Natural killer cell (primary cell): ENCODE measurements at regions not wholly inside any gene's neighbourhood (a gene's known extent, or its start where the extent isn't known, plus 50 kb on each side); places are given as distances from the start of the nearest gene placed in this dataset.

Experiments used
- ATAC-seq, 3 donors: fragments of 150-1000 bp in 2 of 3; fragments of 200-7000 bp in 1 of 3; cut with Tn5 transposase; 1 replicate in 1 of 3; 2 replicates in 2 of 3; pipeline ENCODE4 v1.10.0; 2021; ENCODE audit warnings: mild to moderate bottlenecking in 2 of 3, moderate library complexity in 2 of 3
- DNase-seq, 2 donors: peaks; one replicate each; pipeline versions ENCODE4 v3.0.0 to v3.0.0-alpha.2; 2013 to 2021; ENCODE audit warnings: mixed read lengths in 1 of 2
- H3K27ac ChIP-seq: one replicate; pipeline ENCODE4 v1.5.1; 2013; ENCODE audit warnings: mild to moderate bottlenecking, low read length
- H3K27me3 ChIP-seq: one replicate; pipeline ENCODE4 v1.6.1; 2013; ENCODE audit warnings: low read length; ENCODE audit not compliant: control insufficient read depth, insufficient read depth
- H3K36me3 ChIP-seq: one replicate; pipeline ENCODE4 v1.6.1; 2013; ENCODE audit warnings: low read length; ENCODE audit not compliant: control insufficient read depth, insufficient read depth
- H3K4me1 ChIP-seq: one replicate; pipeline ENCODE4 v1.6.1; 2013; ENCODE audit warnings: low read length; ENCODE audit not compliant: control insufficient read depth, insufficient read depth
- H3K4me3 ChIP-seq: one replicate; pipeline ENCODE4 v1.5.1; 2013; ENCODE audit warnings: low read length
- H3K9me3 ChIP-seq: one replicate; pipeline ENCODE4 v1.6.1; 2013; ENCODE audit warnings: low read length; ENCODE audit not compliant: control insufficient read depth, insufficient read depth
- H3K27ac Mint-ChIP-seq, 2 donors: one replicate each; pipeline ENCODE4 v1.8.0; 2022; ENCODE audit warnings: mild to moderate bottlenecking in 2 of 2, mixed read lengths in 2 of 2, moderate library complexity in 1 of 2
- H3K27me3 Mint-ChIP-seq, 2 donors: one replicate each; pipeline ENCODE4 v1.8.0; 2022; ENCODE audit warnings: low read depth in 2 of 2, mixed read lengths in 2 of 2
- H3K36me3 Mint-ChIP-seq: one replicate; pipeline ENCODE4 v1.8.0; 2022; ENCODE audit warnings: mixed read lengths
- H3K4me1 Mint-ChIP-seq, 2 donors: one replicate each; pipeline ENCODE4 v1.8.0; 2022; ENCODE audit warnings: mixed read lengths in 2 of 2
- H3K4me3 Mint-ChIP-seq: one replicate; pipeline ENCODE4 v1.8.0; 2022; ENCODE audit warnings: mild to moderate bottlenecking, moderate library complexity, mixed read lengths
- H3K9me3 Mint-ChIP-seq, 2 donors: one replicate each; pipeline ENCODE4 v1.8.0; 2022; ENCODE audit warnings: mixed read lengths in 2 of 2
- WGBS: methylation state at CpG from one replicate; pipeline ENCODE4 v1.1.7; 2013; ENCODE audit warnings: missing lambda C conversion rate; ENCODE audit not compliant: insufficient coverage; 5-methylcytosine and 5-hydroxymethylcytosine counted together
- intact Hi-C: fragments of 100-400 bp; cut with micrococcal nuclease; formaldehyde crosslinking; loops from one replicate; pipeline ENCODE4 v1.14.2; 2022
- TF ChIP-seq, protein P1 (sequence below): fragments of 200-600 bp; IDR thresholded peaks from one replicate; pipeline ENCODE4 v1.8.0; 2022; ENCODE audit warnings: antibody characterized with exemption

GRCh38 chr2:60073201-60073600, 480.3 kb downstream of the BCL11A start:
- no peak for ATAC-seq
- no peak for DNase-seq
- no peak overlapping the region for H3K4me3 Mint-ChIP-seq

GRCh38 chr2:60072609-60073008, 480.8 kb downstream of the BCL11A start:
- Mint-ChIP-seq H3K4me3 (no peak overlapping the region), H3K27me3 (no peaks in the 10 kb centered on the region), H3K9me3 (peaks cover 0 to 2% of the 10 kb centered on the region in 2 donors), H3K27ac (no peak overlapping the region), H3K4me1 (no peaks in the 10 kb centered on the region), H3K36me3 (no peaks in the 10 kb centered on the region)
- ATAC-seq: no peak
- Histone ChIP-seq H3K27ac (no peak overlapping the region), H3K27me3 (no peaks in the 10 kb centered on the region), H3K36me3 (no peaks in the 10 kb centered on the region), H3K4me3 (no peak overlapping the region), H3K4me1 (no peaks in the 10 kb centered on the region), H3K9me3 (no peaks in the 10 kb centered on the region)
- 92% methylated on average over 6 of the region's 6 CpGs for WGBS
- intact Hi-C loops: no loop called here
- TF ChIP-seq, protein P1, sequence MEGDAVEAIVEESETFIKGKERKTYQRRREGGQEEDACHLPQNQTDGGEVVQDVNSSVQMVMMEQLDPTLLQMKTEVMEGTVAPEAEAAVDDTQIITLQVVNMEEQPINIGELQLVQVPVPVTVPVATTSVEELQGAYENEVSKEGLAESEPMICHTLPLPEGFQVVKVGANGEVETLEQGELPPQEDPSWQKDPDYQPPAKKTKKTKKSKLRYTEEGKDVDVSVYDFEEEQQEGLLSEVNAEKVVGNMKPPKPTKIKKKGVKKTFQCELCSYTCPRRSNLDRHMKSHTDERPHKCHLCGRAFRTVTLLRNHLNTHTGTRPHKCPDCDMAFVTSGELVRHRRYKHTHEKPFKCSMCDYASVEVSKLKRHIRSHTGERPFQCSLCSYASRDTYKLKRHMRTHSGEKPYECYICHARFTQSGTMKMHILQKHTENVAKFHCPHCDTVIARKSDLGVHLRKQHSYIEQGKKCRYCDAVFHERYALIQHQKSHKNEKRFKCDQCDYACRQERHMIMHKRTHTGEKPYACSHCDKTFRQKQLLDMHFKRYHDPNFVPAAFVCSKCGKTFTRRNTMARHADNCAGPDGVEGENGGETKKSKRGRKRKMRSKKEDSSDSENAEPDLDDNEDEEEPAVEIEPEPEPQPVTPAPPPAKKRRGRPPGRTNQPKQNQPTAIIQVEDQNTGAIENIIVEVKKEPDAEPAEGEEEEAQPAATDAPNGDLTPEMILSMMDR: no peak
- DNase-seq: no peak

More at GRCh38 chr2:60073201-60073600, 480.3 kb downstream of the BCL11A start:
- H3K4me3 ChIP-seq: no peak overlapping the region
- H3K27me3 Mint-ChIP-seq: no peaks in the 10 kb centered on the region
- WGBS: 92% methylated on average over 6 of the region's 12 CpGs
- intact Hi-C loops: no loop called here
- no peaks in the 10 kb centered on the region for H3K9me3 Mint-ChIP-seq
- no peaks in the 10 kb centered on the region for H3K4me1 Mint-ChIP-seq
- no peaks in the 10 kb centered on the region for H3K36me3 ChIP-seq
- H3K27ac Mint-ChIP-seq: no peak overlapping the region
- no peaks in the 10 kb centered on the region for H3K4me1 ChIP-seq
- TF ChIP-seq, protein P1: no peak
- H3K36me3 Mint-ChIP-seq: no peaks in the 10 kb centered on the region
- H3K27ac ChIP-seq: no peak overlapping the region
- no peaks in the 10 kb centered on the region for H3K27me3 ChIP-seq
- no peaks in the 10 kb centered on the region for H3K9me3 ChIP-seq

DNA sequence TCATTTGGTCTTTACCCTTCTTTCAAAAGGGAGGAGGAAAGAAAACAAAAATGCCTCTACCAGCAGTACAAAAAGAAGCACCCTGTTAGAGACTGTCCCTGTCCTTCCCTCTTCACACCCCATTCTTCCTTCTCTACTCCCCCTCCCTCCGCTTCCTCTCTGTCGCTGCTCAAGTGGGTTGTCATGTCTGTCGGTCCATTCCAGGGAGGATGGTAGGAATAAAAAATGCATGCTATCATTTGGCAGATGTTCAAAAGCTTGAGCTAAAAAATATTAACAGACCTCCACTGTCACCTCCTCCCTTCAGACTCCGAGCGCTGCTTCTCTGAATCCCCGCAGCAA, 482.0 kb downstream of the BCL11A start:
- DNase-seq (no peak), ATAC-seq (no peak)
- no peaks in the 10 kb centered on the region for H3K9me3 ChIP-seq
- intact Hi-C loops: no loop called here
- Mint-ChIP-seq H3K27me3 (no peaks in the 10 kb centered on the region), H3K27ac (no peak overlapping the region), H3K9me3 (peaks cover 0 to 2% of the 10 kb centered on the region in 2 donors), H3K4me3 (no peak overlapping the region), H3K4me1 (no peaks in the 10 kb centered on the region), H3K36me3 (no peaks in the 10 kb centered on the region)
- TF ChIP-seq, protein P1: no peak
- WGBS: 84% methylated on average over 5 of the region's 6 CpGs
- H3K36me3 ChIP-seq: no peaks in the 10 kb centered on the region
- no peaks in the 10 kb centered on the region for H3K27me3 ChIP-seq
- H3K4me1 ChIP-seq: no peaks in the 10 kb centered on the region
- no peak overlapping the region for H3K4me3 ChIP-seq
- H3K27ac ChIP-seq: no peak overlapping the region

DNA sequence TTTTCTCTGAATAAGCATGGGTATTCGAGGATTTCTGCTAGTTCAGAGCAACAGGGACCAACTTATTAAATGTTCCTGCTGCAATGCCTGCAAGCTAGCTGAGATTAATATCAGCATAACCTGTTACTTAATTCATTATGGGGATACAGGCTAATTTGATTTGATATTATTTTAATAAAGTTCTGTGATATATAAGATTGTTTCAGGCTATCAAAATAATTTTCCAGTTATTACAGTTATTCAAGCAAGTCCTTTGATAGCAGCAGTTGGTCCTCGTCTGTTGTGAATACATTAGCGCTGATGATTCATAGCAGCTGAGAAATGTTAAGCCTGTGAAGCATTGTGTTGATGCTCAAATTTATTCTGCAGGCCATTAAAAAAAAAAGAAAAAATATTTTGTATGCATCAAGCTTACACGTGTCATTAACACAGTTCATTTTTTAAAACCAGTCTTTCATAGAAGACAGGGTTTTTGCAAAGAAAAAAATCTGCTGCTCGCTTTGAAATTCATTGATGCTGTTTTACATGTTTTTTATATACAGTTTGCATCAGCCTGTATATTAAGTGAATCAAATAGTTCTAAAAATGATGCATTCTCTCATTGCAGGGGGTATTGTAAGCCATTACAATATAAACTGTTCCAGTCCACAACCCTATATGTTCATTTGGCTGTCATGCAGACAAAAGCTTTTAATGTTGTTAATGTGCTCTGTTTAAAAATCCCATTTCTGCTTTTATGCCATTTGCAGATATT, 482.5 kb downstream of the BCL11A start:
- ATAC-seq: no peak
- no peak overlapping the region for H3K4me3 Mint-ChIP-seq
- 86% methylated on average over 3 of the region's 5 CpGs for WGBS

More for the DNA sequence above, 482.5 kb downstream of the BCL11A start:
- no peaks in the 10 kb centered on the region for H3K36me3 ChIP-seq
- TF ChIP-seq, protein P1: no peak
- Mint-ChIP-seq H3K36me3 (no peaks in the 10 kb centered on the region), H3K27ac (no peak overlapping the region), H3K9me3 (peaks cover 0 to 2% of the 10 kb centered on the region in 2 donors), H3K4me1 (no peaks in the 10 kb centered on the region), H3K27me3 (no peaks in the 10 kb centered on the region)
- H3K27ac ChIP-seq: no peak overlapping the region
- intact Hi-C loops: no loop called here
- H3K4me3 ChIP-seq: no peak overlapping the region
- no peaks in the 10 kb centered on the region for H3K9me3 ChIP-seq
- no peaks in the 10 kb centered on the region for H3K27me3 ChIP-seq
- DNase-seq: no peak
- H3K4me1 ChIP-seq: no peaks in the 10 kb centered on the region
